ENCODE measurements at regions not wholly inside any gene's neighbourhood (a gene's known extent, or its start where the extent isn't known, plus 50 kb on each side); places are given as distances from the start of the nearest gene placed in this dataset.

GRCh38 chr6:50995036-50995435 lies 176.4 kb downstream of the TFAP2B start:
- TF ChIP-seq CSDC2 (CRISPR knock-in tag; IDR thresholded peaks at IDR 0.05): no peak
- no peak for TF ChIP-seq ZFP30 (CRISPR knock-in tag; IDR thresholded peaks at IDR 0.05)
- TF ChIP-seq, protein P1, sequence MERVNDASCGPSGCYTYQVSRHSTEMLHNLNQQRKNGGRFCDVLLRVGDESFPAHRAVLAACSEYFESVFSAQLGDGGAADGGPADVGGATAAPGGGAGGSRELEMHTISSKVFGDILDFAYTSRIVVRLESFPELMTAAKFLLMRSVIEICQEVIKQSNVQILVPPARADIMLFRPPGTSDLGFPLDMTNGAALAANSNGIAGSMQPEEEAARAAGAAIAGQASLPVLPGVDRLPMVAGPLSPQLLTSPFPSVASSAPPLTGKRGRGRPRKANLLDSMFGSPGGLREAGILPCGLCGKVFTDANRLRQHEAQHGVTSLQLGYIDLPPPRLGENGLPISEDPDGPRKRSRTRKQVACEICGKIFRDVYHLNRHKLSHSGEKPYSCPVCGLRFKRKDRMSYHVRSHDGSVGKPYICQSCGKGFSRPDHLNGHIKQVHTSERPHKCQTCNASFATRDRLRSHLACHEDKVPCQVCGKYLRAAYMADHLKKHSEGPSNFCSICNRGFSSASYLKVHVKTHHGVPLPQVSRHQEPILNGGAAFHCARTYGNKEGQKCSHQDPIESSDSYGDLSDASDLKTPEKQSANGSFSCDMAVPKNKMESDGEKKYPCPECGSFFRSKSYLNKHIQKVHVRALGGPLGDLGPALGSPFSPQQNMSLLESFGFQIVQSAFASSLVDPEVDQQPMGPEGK (CRISPR knock-in tag; IDR thresholded peaks at IDR 0.05; ENCODE audit: borderline replicate concordance): no peak
- no peak for TF ChIP-seq GLIS3 (CRISPR knock-in tag; IDR thresholded peaks at IDR 0.05)
- TF ChIP-seq, protein P2, sequence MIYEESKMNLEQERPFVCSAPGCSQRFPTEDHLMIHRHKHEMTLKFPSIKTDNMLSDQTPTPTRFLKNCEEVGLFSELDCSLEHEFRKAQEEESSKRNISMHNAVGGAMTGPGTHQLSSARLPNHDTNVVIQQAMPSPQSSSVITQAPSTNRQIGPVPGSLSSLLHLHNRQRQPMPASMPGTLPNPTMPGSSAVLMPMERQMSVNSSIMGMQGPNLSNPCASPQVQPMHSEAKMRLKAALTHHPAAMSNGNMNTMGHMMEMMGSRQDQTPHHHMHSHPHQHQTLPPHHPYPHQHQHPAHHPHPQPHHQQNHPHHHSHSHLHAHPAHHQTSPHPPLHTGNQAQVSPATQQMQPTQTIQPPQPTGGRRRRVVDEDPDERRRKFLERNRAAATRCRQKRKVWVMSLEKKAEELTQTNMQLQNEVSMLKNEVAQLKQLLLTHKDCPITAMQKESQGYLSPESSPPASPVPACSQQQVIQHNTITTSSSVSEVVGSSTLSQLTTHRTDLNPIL (CRISPR knock-in tag; IDR thresholded peaks at IDR 0.05; ENCODE audit: low read depth): no peak
- TF ChIP-seq ZNF70 (CRISPR knock-in tag; IDR thresholded peaks at IDR 0.05): no peak
- no peak for ATAC-seq

GRCh38 chr6:50998905-50999304 lies 180.2 kb downstream of the TFAP2B start:
- ATAC-seq: no peak
- TF ChIP-seq TOX (CRISPR knock-in tag; IDR thresholded peaks at IDR 0.05; ENCODE audit: borderline replicate concordance) (no peak), ESRRG (CRISPR knock-in tag; IDR thresholded peaks at IDR 0.05) (no peak), RARB (CRISPR knock-in tag; IDR thresholded peaks at IDR 0.05) (no peak), TCF4 (CRISPR knock-in tag; IDR thresholded peaks at IDR 0.05; ENCODE audit: borderline replicate concordance) (no peak), ZNF8 (CRISPR knock-in tag; IDR thresholded peaks at IDR 0.05) (no peak), ZC3H10 (CRISPR knock-in tag; IDR thresholded peaks at IDR 0.05) (no peak), ARNTL (CRISPR knock-in tag; IDR thresholded peaks at IDR 0.05; ENCODE audit: borderline replicate concordance, low read depth) (no peak), ZNF565 (CRISPR knock-in tag; conservative IDR thresholded peaks at IDR 0.05; ENCODE audit: low read depth) (no peak)
- TF ChIP-seq, protein P2 (CRISPR knock-in tag; IDR thresholded peaks at IDR 0.05; ENCODE audit: low read depth): no peak
- TF ChIP-seq, protein P3, sequence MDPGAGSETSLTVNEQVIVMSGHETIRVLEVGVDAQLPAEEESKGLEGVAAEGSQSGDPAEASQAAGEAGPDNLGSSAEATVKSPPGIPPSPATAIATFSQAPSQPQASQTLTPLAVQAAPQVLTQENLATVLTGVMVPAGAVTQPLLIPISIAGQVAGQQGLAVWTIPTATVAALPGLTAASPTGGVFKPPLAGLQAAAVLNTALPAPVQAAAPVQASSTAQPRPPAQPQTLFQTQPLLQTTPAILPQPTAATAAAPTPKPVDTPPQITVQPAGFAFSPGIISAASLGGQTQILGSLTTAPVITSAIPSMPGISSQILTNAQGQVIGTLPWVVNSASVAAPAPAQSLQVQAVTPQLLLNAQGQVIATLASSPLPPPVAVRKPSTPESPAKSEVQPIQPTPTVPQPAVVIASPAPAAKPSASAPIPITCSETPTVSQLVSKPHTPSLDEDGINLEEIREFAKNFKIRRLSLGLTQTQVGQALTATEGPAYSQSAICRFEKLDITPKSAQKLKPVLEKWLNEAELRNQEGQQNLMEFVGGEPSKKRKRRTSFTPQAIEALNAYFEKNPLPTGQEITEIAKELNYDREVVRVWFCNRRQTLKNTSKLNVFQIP (CRISPR knock-in tag; IDR thresholded peaks at IDR 0.05; ENCODE audit: borderline replicate concordance, low read depth): no peak
- TF ChIP-seq, protein P1 (CRISPR knock-in tag; IDR thresholded peaks at IDR 0.05; ENCODE audit: borderline replicate concordance): no peak

GRCh38 chr6:51001399-51001798 lies 182.7 kb downstream of the TFAP2B start:
- TF ChIP-seq, protein P2 (CRISPR knock-in tag; IDR thresholded peaks at IDR 0.05; ENCODE audit: low read depth): no peak
- TF ChIP-seq, protein P1 (CRISPR knock-in tag; IDR thresholded peaks at IDR 0.05; ENCODE audit: borderline replicate concordance): no peak
- TF ChIP-seq ARNTL (CRISPR knock-in tag; IDR thresholded peaks at IDR 0.05; ENCODE audit: borderline replicate concordance, low read depth): no peak
- TF ChIP-seq ZFP3 (CRISPR knock-in tag; IDR thresholded peaks at IDR 0.05): no peak
- TF ChIP-seq SNAI2 (CRISPR knock-in tag; IDR thresholded peaks at IDR 0.05): no peak
- no peak for TF ChIP-seq BACH2 (CRISPR knock-in tag; IDR thresholded peaks at IDR 0.05; ENCODE audit: borderline replicate concordance)
- no peak for TF ChIP-seq ESRRG (CRISPR knock-in tag; IDR thresholded peaks at IDR 0.05)
- no peak for TF ChIP-seq ZNF565 (CRISPR knock-in tag; conservative IDR thresholded peaks at IDR 0.05; ENCODE audit: low read depth)
- no peak for TF ChIP-seq OSR1 (CRISPR knock-in tag; IDR thresholded peaks at IDR 0.05)
- no peak for TF ChIP-seq TOX (CRISPR knock-in tag; IDR thresholded peaks at IDR 0.05; ENCODE audit: borderline replicate concordance)
- TF ChIP-seq ZC3H10 (CRISPR knock-in tag; IDR thresholded peaks at IDR 0.05): no peak
- no peak for TF ChIP-seq TCF4 (CRISPR knock-in tag; IDR thresholded peaks at IDR 0.05; ENCODE audit: borderline replicate concordance)
- no peak for TF ChIP-seq PPARA (CRISPR knock-in tag; IDR thresholded peaks at IDR 0.05; ENCODE audit: borderline replicate concordance)
- no peak for TF ChIP-seq CSDC2 (CRISPR knock-in tag; IDR thresholded peaks at IDR 0.05)
- TF ChIP-seq, protein P4, sequence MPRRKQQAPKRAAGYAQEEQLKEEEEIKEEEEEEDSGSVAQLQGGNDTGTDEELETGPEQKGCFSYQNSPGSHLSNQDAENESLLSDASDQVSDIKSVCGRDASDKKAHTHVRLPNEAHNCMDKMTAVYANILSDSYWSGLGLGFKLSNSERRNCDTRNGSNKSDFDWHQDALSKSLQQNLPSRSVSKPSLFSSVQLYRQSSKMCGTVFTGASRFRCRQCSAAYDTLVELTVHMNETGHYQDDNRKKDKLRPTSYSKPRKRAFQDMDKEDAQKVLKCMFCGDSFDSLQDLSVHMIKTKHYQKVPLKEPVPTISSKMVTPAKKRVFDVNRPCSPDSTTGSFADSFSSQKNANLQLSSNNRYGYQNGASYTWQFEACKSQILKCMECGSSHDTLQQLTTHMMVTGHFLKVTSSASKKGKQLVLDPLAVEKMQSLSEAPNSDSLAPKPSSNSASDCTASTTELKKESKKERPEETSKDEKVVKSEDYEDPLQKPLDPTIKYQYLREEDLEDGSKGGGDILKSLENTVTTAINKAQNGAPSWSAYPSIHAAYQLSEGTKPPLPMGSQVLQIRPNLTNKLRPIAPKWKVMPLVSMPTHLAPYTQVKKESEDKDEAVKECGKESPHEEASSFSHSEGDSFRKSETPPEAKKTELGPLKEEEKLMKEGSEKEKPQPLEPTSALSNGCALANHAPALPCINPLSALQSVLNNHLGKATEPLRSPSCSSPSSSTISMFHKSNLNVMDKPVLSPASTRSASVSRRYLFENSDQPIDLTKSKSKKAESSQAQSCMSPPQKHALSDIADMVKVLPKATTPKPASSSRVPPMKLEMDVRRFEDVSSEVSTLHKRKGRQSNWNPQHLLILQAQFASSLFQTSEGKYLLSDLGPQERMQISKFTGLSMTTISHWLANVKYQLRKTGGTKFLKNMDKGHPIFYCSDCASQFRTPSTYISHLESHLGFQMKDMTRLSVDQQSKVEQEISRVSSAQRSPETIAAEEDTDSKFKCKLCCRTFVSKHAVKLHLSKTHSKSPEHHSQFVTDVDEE (CRISPR knock-in tag; IDR thresholded peaks at IDR 0.05): no peak
- ATAC-seq: no peak

Measured in SK-N-SH treated with all-trans-retinoic acid at 6 μM for 48 hours (cell line).